ENCODE measurements at regions not wholly inside any gene's neighbourhood (a gene's known extent, or its start where the extent isn't known, plus 50 kb on each side); places are given as distances from the start of the nearest gene placed in this dataset.

DNA sequence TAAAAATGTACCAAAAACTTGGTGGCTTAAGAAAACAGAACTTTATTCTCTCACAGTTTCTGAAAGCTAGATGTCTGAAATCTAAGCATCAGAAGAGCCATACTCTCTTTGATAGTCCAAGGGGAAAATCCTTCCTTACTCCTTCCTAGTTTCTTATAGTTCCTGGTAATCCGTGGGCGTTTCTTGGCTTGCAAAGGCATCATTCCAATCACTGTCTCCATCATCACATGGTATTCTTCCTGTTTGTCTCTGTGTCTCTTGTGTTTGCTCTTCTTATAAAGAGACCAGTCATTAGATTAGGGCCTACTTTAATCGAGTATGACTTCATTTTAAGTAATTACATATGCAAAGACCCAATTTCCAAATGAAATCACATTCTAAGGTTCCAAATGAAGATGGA lies 118.9 kb upstream of the FSTL5 start:
- Histone ChIP-seq H2AFZ (ENCODE audit: low read depth, low read length, severe bottlenecking) (no peak overlapping the region), H3K9me2 (replicated peaks; ENCODE audit: insufficient read depth, low read length) (no peaks in the 10 kb centered on the region), H3K4me2 (ENCODE audit: low read depth, low read length, poor library complexity, severe bottlenecking) (no peak overlapping the region), H3F3A (ENCODE audit: insufficient read depth) (no peaks in the 10 kb centered on the region), H3K4me3 (ENCODE audit: insufficient read depth, low read length, poor library complexity, severe bottlenecking) (no peak overlapping the region), H3K27me3 (ENCODE audit: low read length) (no peaks in the 10 kb centered on the region), H3K36me3 (ENCODE audit: low read length) (no peaks in the 10 kb centered on the region), H3K9ac (ENCODE audit: low read length) (no peak overlapping the region), H3K79me2 (ENCODE audit: insufficient read depth, low read length) (no peaks in the 10 kb centered on the region), H3K27ac (ENCODE audit: low read depth, low read length) (no peak overlapping the region), H4K20me1 (ENCODE audit: low read depth, low read length) (no peaks in the 10 kb centered on the region), H3K9me3 (ENCODE audit: insufficient read depth, low read length) (no peaks in the 10 kb centered on the region)
- TF ChIP-seq CTCF (IDR thresholded peaks at IDR 0.05; ENCODE audit: insufficient read depth, low read length, poor library complexity, severe bottlenecking) (no peak), EZH2phosphoT487 (conservative IDR thresholded peaks at IDR 0.05; ENCODE audit: low read length) (no peak)

GRCh38 chr4:162274354-162274753 lies 110.6 kb upstream of the FSTL5 start:
- no peaks in the 10 kb centered on the region for H3K9me3 ChIP-seq (ENCODE audit: insufficient read depth, low read length)
- no peaks in the 10 kb centered on the region for H3F3A ChIP-seq (ENCODE audit: insufficient read depth)
- no peaks in the 10 kb centered on the region for H3K36me3 ChIP-seq (ENCODE audit: low read length)
- TF ChIP-seq CTCF (IDR thresholded peaks at IDR 0.05; ENCODE audit: insufficient read depth, low read length, poor library complexity, severe bottlenecking) (no peak), EZH2phosphoT487 (conservative IDR thresholded peaks at IDR 0.05; ENCODE audit: low read length) (no peak)
- no peaks in the 10 kb centered on the region for H3K27me3 ChIP-seq (ENCODE audit: low read length)
- no peaks in the 10 kb centered on the region for H3K9me2 ChIP-seq (replicated peaks; ENCODE audit: insufficient read depth, low read length)
- no peaks in the 10 kb centered on the region for H3K79me2 ChIP-seq (ENCODE audit: insufficient read depth, low read length)
- no peak overlapping the region for H3K27ac ChIP-seq (ENCODE audit: low read depth, low read length)
- H2AFZ ChIP-seq (ENCODE audit: low read depth, low read length, severe bottlenecking) = no peak overlapping the region
- H3K4me2 ChIP-seq (ENCODE audit: low read depth, low read length, poor library complexity, severe bottlenecking) = no peak overlapping the region
- H4K20me1 ChIP-seq (ENCODE audit: low read depth, low read length) = no peaks in the 10 kb centered on the region
- H3K9ac ChIP-seq (ENCODE audit: low read length) = no peak overlapping the region
- H3K4me3 ChIP-seq (ENCODE audit: insufficient read depth, low read length, poor library complexity, severe bottlenecking) = no peak overlapping the region

- Histone ChIP-seq H3K4me3 (ENCODE audit: insufficient read depth, low read length, poor library complexity, severe bottlenecking) (no peak overlapping the region), H3K9ac (ENCODE audit: low read length) (no peak overlapping the region), H3K9me3 (ENCODE audit: insufficient read depth, low read length) (no peaks in the 10 kb centered on the region), H3F3A (ENCODE audit: insufficient read depth) (no peaks in the 10 kb centered on the region), H3K27me3 (ENCODE audit: low read length) (no peaks in the 10 kb centered on the region), H3K79me2 (ENCODE audit: insufficient read depth, low read length) (no peaks in the 10 kb centered on the region), H3K27ac (ENCODE audit: low read depth, low read length) (no peak overlapping the region), H3K36me3 (ENCODE audit: low read length) (no peaks in the 10 kb centered on the region), H2AFZ (ENCODE audit: low read depth, low read length, severe bottlenecking) (no peak overlapping the region), H4K20me1 (ENCODE audit: low read depth, low read length) (no peaks in the 10 kb centered on the region), H3K4me2 (ENCODE audit: low read depth, low read length, poor library complexity, severe bottlenecking) (no peak overlapping the region), H3K9me2 (replicated peaks; ENCODE audit: insufficient read depth, low read length) (no peaks in the 10 kb centered on the region)
- no peak for TF ChIP-seq CTCF (IDR thresholded peaks at IDR 0.05; ENCODE audit: insufficient read depth, low read length, poor library complexity, severe bottlenecking)
- TF ChIP-seq EZH2phosphoT487 (conservative IDR thresholded peaks at IDR 0.05; ENCODE audit: low read length) = no peak
These were observed 108.4 kb upstream of the FSTL5 start for GRCh38 chr4:162272215-162272614.

All from SU-DHL-6 (cell line).